Body of pancreas (tissue), 4 donors: ENCODE measurements at regions not wholly inside any gene's neighbourhood (a gene's known extent, or its start where the extent isn't known, plus 50 kb on each side); places are given as distances from the start of the nearest gene placed in this dataset.

ENCODE experiments used
- ATAC-seq: fragments of 150-250 bp; one replicate; pipeline ENCODE4 v1.9.1; 2016
- DNase-seq, 4 donors: peaks; one replicate each; pipeline ENCODE4 v3.0.0-alpha.2; 2019
- H3K27ac ChIP-seq, 4 donors: fragments of 200-600 bp; sonication (generic); 1 replicate in 3 of 4; 2 replicates in 1 of 4; pipeline versions ENCODE4 v1.5.1 to v1.6.1; 2016 to 2019; ENCODE audit warnings: mild to moderate bottlenecking in 1 of 4, mixed read lengths in 1 of 4, moderate library complexity in 1 of 4
- H3K27me3 ChIP-seq, 2 donors: fragments of 200-600 bp; sonication (generic); one replicate each; pipeline ENCODE4 v1.6.0; 2016; ENCODE audit warnings: mild to moderate bottlenecking in 1 of 2
- H3K36me3 ChIP-seq, 2 donors: fragments of 200-600 bp; sonication (generic); replicated peaks in 1 of 2; 2 replicates each; pipeline ENCODE4 v1.5.1; 2016; ENCODE audit warnings: low read depth in 2 of 2; ENCODE audit not compliant: insufficient read depth in 1 of 2
- H3K4me1 ChIP-seq: fragments of 200-600 bp; sonication (generic); one replicate; pipeline ENCODE4 v1.6.0; 2016
- H3K4me3 ChIP-seq, 2 donors: fragments of 200-600 bp; sonication (generic); 1 replicate in 1 of 2; 2 replicates in 1 of 2; pipeline ENCODE4 v1.5.1; 2016 to 2019
- H3K9me3 ChIP-seq, 3 donors: fragments of 200-600 bp; sonication (generic); 1 replicate in 2 of 3; 2 replicates in 1 of 3; pipeline ENCODE4 v1.5.1; 2016
- POLR2A ChIP-seq, 3 donors: fragments of 450-650 bp; IDR thresholded peaks; one replicate each; pipeline ENCODE4 v1.6.1; 2016; ENCODE audit warnings: antibody characterized with exemption in 3 of 3, mild to moderate bottlenecking in 2 of 3
- WGBS, 2 donors: methylation state at CpG; one replicate each; pipeline ENCODE4 v1.1.5; 2017; 5-methylcytosine and 5-hydroxymethylcytosine counted together
- intact Hi-C: fragments of 100-400 bp; cut with DNase I; formaldehyde crosslinking; loops from one replicate; pipeline ENCODE4 v1.15.1; 2023
- TF ChIP-seq, protein P1 (sequence below), 7 experiments: fragments of 450-650 bp in 4 of 7; fragments of 200-600 bp in 3 of 7; sonication (generic) in 3 of 7; IDR thresholded peaks; one replicate each; pipeline ENCODE4 v1.5.1; 2016 to 2019; ENCODE audit warnings: antibody characterized with exemption in 7 of 7

- no peaks in the 10 kb centered on the region for H3K27me3 ChIP-seq
- no peaks in the 10 kb centered on the region for H3K9me3 ChIP-seq
- no peak for ATAC-seq
- no peaks in the 10 kb centered on the region for H3K36me3 ChIP-seq
- no peaks in the 10 kb centered on the region for H3K4me1 ChIP-seq
- H3K27ac ChIP-seq = no peak overlapping the region
- TF ChIP-seq, protein P1, sequence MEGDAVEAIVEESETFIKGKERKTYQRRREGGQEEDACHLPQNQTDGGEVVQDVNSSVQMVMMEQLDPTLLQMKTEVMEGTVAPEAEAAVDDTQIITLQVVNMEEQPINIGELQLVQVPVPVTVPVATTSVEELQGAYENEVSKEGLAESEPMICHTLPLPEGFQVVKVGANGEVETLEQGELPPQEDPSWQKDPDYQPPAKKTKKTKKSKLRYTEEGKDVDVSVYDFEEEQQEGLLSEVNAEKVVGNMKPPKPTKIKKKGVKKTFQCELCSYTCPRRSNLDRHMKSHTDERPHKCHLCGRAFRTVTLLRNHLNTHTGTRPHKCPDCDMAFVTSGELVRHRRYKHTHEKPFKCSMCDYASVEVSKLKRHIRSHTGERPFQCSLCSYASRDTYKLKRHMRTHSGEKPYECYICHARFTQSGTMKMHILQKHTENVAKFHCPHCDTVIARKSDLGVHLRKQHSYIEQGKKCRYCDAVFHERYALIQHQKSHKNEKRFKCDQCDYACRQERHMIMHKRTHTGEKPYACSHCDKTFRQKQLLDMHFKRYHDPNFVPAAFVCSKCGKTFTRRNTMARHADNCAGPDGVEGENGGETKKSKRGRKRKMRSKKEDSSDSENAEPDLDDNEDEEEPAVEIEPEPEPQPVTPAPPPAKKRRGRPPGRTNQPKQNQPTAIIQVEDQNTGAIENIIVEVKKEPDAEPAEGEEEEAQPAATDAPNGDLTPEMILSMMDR (IDR thresholded peaks at IDR 0.05) = no peak
- TF ChIP-seq POLR2A (IDR thresholded peaks at IDR 0.05) = no peak
- no peak overlapping the region for H3K4me3 ChIP-seq
- intact Hi-C loops = no loop called here
- DNase-seq = no peak
- WGBS, 2 donors = 62 to 77% methylated on average over 7 of the region's 7 CpGs
These were observed 323.4 kb upstream of the PLSCR5 start for GRCh38 chr3:146928421-146929059.

DNA sequence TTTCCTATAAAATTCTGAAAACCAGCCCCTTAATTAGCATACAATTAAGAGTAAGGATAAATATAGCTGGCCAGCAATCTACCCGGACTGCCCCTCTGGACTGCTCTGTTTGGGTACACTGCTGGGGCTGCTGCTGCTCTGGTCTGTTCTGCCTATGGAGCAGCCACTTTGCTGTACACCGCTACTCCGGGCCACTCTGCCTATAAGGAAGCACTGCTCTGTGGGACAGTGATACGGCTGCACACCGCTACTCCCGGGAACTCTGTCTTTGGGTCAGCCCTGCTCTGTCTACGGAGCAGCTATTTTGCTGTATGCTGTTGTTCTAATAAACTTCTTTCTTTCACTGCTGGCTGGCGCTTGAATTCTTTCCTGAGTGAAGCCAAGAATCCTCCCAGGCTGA lies 316.5 kb upstream of the PLSCR5 start:
- H3K9me3 ChIP-seq = no peaks in the 10 kb centered on the region
- H3K4me1 ChIP-seq = no peaks in the 10 kb centered on the region
- WGBS, 2 donors = 85 to 89% methylated on average over 8 of the region's 8 CpGs
- ATAC-seq = no peak
- H3K27me3 ChIP-seq = no peaks in the 10 kb centered on the region
- intact Hi-C loops = no loop called here
- TF ChIP-seq, protein P1 (IDR thresholded peaks at IDR 0.05) = no peak
- no peak for TF ChIP-seq POLR2A (IDR thresholded peaks at IDR 0.05)
- no peak overlapping the region for H3K27ac ChIP-seq
- no peak for DNase-seq
- no peaks in the 10 kb centered on the region for H3K36me3 ChIP-seq
- no peak overlapping the region for H3K4me3 ChIP-seq

DNA sequence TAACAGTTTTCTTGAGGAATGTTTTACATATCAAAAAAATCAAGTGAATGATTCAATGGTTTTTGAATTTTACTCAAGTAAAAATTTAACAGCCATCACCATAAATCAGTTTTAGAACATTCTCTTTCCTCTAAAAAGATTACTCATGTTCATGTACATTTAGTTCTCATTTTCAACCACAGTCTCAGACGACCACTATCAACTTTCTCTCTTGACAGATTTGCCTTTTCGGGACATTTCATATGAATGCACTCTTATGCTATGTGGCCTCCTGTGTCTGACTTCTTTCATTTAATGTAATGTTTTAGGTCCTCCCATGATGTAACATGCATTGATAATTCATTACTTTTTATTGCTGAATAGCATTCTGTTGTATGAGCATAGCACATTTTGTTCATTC lies 309.3 kb upstream of the PLSCR5 start:
- H3K4me1 ChIP-seq = no peaks in the 10 kb centered on the region
- no peak overlapping the region for H3K4me3 ChIP-seq
- DNase-seq (no peak), ATAC-seq (no peak)
- TF ChIP-seq, protein P1 (IDR thresholded peaks at IDR 0.05) = no peak
- H3K27me3 ChIP-seq = no peaks in the 10 kb centered on the region
- no peaks in the 10 kb centered on the region for H3K9me3 ChIP-seq
- intact Hi-C loops = no loop called here
- 52 to 66% methylated on average over 2 of the region's 2 CpGs for WGBS, 2 donors
- H3K36me3 ChIP-seq = no peaks in the 10 kb centered on the region
- H3K27ac ChIP-seq = no peak overlapping the region

- Histone ChIP-seq H3K4me3 (no peak overlapping the region), H3K4me1 (no peaks in the 10 kb centered on the region), H3K36me3 (no peaks in the 10 kb centered on the region), H3K27ac (no peak overlapping the region), H3K9me3 (no peaks in the 10 kb centered on the region), H3K27me3 (no peaks in the 10 kb centered on the region)
- no peak for DNase-seq
- 43 to 51% methylated on average over 8 of the region's 8 CpGs for WGBS, 2 donors
- ATAC-seq = no peak
- TF ChIP-seq, protein P1 (IDR thresholded peaks at IDR 0.05) = no peak
- no peak for TF ChIP-seq POLR2A (IDR thresholded peaks at IDR 0.05)
- intact Hi-C loops = no loop called here
These were observed 307.3 kb upstream of the PLSCR5 start for GRCh38 chr3:146912241-146913015.

- intact Hi-C loops = no loop called here
- Histone ChIP-seq H3K27ac (no peak overlapping the region), H3K4me1 (no peaks in the 10 kb centered on the region), H3K9me3 (no peaks in the 10 kb centered on the region), H3K4me3 (no peak overlapping the region), H3K36me3 (no peaks in the 10 kb centered on the region), H3K27me3 (no peaks in the 10 kb centered on the region)
- WGBS, 2 donors = 67 to 68% methylated on average over 3 of the region's 3 CpGs
- ATAC-seq (no peak), DNase-seq (no peak)
- TF ChIP-seq, protein P1 (IDR thresholded peaks at IDR 0.05) = no peak
- no peak for TF ChIP-seq POLR2A (IDR thresholded peaks at IDR 0.05)
These were observed 298.8 kb upstream of the PLSCR5 start for GRCh38 chr3:146903927-146904326.
